ENCODE measurements at regions not wholly inside any gene's neighbourhood (a gene's known extent, or its start where the extent isn't known, plus 50 kb on each side); places are given as distances from the start of the nearest gene placed in this dataset.

DNA sequence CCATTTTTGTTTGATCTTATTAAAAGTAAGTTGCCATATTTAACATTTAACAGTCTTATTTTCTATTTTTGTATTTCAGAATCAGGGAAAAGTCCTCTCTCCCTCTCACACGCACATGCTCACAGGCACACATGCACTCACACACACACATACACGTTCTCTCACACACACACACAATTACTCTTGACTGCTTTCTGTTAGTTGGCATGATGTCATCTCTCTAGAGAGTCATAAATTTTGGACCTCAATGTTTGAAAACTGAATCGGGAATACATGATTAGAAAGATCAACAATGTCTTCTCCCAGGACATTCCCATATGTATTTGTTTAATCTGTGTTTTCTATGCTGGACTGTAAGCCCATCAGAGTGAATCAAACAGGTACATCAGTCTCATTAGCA lies 165.7 kb upstream of the AHR start:
- DNase-seq, result no peak

DNA sequence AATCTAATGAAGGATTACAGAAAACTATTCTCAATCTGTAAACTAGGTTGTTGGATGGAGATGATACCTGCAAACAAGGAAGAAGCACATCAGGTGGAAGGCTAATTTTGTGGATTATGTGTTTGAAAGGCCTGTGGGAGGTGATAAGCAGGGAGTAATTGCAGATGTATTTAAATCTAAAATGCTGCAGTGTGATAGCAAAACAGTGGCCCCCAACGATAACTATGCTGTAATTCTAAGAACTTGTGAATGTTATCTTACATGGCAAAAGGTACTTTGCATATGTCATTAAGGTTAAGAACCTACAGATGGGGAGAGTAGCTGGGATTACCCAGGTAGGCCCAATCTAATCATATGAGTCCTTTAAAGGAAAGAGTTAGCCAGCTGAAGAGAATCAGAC lies 164.5 kb upstream of the AHR start:
- DNase-seq, result no peak

DNA sequence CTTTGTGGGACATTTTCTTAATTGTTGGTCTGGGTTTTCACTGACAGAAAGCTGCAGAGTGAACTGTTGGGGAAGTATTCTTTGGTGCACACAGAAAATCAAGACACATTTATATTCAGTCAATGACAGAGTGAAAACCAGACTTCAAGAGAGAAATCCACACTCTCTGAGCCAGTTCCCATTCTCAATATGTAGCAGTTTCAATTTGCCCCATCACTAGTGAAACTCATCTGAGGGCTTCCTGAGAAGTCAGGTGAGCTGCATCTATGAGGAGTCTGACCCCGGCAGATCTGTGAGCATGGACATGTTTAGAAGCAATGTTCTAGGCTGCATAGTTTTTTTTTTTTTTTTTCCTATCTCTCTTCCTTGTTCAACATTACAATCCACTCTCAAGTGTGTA lies 163.7 kb upstream of the AHR start:
- DNase-seq, result no peak

DNA sequence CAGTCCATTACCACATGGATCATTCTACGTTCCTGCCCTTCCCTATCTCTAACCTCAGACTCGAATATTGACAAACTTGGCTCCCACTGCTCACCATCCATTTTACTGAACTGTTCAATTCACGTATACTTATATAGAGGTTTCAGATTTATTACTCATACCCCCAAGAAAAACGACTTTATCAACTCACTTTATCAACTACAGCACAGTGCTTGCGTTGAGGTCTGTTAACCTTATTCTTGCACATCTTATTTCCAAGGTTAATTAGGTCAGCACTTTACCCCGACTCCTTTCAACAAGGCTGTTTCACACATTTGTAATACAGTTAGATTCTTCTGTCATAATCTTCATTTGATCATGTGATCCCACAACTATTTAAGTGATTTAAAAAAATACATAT lies 162.3 kb upstream of the AHR start:
- no peak for DNase-seq

DNA sequence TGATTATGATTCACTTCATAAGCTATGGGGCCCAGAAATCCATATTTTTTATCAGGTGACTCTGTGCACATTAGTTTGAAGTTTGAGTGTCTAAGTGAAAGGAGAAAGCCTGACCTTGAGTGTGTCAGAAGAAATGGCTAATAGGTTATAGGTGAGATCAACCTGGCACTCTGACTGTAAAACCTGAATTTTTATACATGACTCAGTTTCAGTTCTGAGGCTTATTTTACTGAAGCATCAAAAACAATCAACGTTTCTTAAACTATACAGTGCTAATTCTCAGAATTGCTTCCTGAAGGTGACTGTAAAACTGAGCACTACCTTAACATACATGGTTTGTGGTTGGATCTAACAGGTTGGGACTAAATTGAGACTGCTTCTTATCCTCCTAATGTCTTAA lies 159.4 kb upstream of the AHR start:
- DNase-seq, result no peak

DNA sequence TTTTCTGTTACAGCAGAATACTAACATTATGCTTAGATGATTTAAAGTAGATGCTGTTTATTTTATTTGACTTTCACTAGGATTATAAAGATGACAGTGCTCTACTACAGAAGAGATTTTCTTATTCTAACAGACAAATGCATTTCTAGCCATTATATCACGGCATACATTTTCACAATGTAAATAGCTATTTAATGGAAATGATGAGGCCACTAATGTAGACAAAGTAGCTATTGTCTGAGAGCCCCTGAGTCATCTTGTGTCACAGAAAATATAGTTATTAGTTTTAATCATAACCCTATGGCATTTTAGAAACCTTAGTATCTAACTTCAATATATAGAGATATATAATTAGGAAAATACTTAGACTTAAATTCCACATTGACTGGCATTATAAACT lies 158.0 kb upstream of the AHR start:
- no peak for DNase-seq

DNA sequence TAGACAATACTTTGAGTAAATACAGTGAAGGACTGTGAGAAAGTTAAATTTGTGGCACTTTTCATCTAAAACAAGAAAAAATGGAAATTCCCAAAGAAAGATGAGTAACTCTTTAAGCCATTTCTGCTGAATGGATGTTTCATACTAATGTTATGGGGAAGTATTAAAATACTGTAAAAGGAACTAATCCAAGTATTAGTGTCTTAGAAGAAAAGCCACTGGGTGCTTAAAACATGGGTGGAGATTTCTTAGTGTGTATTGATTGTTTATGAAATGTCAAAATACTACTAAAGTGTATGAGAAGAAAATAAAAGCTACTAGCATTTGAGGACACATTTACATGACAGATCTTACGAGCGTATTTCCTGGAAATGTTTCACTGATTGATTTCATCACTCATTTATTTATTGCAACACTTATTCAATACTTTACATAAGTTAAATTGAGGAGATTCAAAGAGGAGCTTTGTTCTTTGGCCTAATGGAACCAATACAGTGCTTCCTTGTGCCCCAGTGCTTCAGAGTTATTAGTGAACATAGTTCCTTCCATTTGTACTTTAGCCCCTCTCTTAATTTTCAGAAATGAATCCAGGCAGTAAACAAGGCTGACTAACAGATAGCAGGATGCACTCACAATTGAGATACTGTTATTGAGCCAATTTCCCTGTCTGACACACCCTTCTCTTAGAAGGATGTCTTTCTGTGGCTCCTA lies 155.5 kb upstream of the AHR start:
- DNase-seq, result no peak

DNA sequence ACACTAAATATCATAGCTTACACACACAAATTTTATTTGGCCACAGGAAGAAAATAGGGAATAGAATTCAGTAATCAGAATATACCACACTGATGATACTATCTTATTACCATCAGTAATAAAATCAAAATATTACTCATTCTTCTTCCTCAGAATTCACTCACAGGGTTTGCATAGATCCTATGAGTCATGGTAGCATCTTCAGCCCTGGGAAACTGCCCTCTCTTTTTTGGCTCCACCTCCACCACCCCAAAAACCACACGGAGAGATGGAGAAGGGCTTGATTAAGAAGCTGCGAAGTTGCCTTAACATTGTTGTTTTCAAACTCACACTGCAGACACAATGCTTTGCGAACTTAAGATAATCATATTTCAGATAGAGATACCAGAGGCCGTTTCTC lies 154.1 kb upstream of the AHR start:
- DNase-seq, result no peak

DNA sequence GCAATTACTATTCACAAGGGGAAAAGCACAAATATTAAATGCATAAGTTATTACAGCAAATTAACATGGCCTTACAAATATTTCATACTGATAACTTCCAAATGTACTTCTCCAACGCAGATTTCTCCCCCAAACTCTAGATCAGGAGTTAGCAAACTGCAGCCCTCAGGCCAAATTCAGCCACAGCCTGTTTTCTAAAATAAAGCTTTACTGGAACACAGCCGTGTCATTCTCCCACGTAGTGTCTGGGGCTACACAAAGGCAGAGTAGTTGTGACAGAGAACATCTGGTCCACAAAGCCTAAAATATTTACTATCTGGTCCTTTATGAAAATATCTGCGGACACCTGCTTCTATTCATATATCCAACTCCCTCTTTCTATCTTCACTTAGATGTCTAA lies 151.8 kb upstream of the AHR start:
- no peak for DNase-seq

DNA sequence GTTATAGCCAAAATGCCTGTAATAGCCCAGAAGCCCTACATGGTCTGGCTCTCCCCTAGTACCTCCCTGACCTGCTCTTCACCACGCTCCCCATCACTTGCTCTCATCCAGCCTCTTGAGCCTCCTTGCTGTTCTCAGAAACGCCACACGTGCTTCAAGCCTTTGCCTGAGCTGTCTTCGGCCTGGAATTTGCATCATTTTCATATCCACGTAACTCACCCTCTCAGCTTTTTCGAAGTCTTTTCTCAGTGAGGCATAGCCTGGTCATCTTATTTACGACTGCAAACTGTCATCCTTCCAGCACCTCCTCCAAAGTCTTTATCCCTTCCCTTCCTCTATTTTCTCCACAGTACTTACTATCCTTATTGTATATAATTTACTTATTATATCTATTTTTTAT lies 151.0 kb upstream of the AHR start:
- no peak for DNase-seq

DNA sequence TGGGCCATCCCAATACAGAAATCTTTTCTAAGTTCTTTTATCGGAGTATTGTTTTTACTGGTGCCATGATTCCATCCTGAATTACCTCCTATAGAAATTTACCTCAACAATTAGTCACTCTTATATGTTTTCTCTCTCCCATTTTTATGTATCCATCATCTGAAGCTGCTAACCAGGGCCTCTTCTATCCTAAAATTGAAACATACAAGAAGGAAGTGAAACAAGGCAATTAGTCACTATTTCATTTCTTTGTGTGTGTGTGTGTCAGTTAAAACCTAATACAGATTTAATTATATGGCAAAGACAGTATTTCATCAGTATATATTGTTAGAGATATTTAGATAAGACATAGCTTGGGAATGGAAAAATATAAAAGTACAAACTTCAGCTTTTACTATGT lies 148.4 kb upstream of the AHR start:
- no peak for DNase-seq

DNA sequence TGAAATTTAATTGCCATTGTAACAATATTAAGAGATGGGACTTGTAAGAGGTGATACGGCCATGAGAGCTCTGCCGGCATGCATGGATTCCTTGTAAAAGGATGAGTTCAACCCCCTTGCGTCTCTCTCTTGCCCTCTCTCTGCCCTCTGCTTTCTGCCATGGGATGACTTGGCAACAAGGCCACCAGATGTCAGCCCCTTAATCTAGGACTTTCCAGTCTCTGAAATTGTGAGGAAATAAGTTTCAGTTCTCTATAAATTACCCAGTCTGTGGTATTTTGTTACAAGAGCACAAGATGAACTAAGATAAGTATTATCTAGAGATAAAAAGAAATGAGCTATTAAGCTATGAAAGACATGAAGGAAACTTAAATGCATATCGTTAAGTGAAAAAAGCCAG lies 145.7 kb upstream of the AHR start:
- no peak for DNase-seq

DNA sequence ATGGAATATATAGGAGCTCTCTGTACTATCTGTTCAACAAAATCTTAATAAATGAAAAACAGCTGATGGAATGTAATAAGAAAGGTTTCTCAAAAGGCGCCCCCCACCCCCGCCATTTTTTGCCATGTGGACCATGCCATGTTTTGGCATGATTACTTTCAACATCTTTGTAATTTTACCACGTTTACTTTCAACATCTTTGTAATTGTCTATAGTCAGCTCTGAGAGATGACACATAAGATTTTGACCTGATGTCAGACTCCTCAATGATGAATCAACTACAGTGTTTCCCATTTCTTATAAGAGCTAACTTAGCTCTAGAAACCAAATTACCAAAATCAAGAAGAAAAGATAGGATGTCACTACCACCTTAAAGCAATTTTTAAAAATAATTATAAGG lies 144.9 kb upstream of the AHR start:
- DNase-seq, result no peak

DNA sequence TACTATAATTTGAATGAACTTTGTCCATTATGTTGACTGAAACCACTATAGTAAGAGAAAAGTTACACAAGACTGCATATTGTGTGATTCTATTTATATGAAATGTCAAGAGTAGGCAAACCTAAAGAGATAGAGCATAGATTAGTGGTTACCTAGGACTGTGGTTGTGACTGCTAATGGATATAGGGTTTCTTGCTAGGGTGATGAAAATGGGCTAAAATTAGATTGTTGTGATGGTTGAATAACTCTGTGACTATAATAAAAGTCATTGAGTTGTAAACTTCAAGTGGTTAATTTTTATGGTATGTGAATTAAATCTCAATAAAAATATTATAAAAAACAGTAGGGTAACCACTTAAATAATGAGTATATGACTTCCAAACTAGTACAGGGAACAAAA lies 142.9 kb upstream of the AHR start:
- no peak for DNase-seq

DNA sequence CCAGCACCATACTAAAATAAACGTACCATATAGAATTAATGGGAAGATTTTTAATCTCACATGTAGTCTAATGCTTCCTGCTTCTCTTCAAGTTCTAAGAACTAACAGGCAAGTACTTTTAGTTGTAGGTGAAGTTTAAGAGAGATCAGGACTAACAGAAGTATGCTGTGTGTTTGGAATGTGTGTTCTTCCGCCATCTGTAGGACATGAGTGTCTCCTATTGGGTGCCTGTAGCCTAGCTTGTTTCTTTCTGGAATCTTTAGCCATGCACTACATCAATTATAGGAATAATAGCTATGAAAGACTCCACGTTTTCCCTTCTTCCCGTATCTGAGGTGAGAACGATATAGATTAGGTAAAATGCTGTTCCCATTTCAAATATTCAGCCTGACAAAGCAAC lies 140.2 kb upstream of the AHR start:
- no peak for DNase-seq

DNA sequence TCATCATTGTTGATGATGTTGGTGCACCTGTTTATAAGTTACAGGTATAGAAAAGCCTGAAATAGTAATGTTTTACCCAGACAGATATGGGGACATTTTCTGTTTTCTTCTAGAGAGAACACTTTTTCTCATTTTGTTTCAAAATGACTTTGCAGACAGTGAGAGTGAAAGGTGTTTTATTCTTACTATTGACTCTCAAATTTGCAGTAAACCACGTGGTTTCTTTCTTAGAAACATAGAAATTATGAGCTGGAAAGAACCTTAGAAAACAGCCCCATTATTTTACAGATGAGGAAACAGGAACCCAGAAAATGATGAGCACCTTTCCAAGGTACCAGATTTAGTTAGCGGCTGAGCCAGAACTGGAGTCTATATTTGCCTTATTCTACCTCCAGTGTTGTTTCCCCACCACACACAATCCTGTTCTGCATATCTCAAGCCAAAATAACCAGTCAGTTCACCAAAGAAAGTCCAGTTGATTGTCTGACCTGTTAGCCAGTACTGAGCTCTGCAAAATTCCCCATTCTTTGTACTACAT lies 138.9 kb upstream of the AHR start:
- DNase-seq, result no peak

DNA sequence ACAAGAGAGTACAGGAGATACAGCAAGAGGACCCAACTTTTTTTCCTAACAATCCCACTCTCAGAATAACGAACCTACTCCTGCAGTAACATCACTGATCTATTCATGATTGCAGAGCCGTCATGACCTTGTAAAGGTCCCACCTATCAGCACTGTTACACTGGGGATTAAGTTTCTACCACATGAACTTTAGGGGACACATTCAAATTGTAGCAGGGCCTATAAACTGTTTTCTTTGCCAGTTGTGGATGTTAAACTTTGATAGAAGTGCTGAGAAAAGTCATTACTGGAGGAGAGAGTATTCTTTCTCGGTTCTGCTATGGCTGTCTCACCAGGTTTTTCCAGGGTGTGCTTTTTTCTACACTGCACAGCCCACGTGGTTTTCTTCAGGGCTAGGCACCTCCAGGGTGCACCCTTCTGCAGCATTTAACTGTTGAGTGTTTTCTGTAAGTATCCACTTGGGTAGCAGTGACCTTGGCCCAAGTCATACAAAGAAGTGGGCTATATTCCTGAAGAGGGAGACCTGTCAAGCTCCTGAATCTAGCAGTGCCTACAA lies 131.6 kb upstream of the AHR start:
- DNase-seq, result no peak

DNA sequence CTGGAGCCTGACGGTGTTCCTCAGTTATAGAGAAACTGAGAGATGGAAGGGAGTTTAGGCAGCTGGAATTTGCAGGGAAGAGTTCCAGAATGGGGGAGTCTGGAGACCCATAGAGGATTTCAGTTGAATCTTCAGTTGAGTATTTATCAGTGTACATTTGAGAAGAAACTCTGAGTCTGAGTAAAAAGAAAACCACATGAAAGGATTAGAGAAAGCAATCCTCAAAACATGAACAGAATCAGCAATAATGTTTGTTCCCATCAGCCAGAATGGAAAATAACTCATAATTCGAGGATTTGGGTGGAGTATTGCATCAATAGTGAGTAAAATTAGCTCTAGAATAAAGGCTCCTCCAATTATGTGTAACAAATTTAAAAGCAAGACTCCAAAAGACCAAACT lies 130.0 kb upstream of the AHR start:
- no peak for DNase-seq

DNA sequence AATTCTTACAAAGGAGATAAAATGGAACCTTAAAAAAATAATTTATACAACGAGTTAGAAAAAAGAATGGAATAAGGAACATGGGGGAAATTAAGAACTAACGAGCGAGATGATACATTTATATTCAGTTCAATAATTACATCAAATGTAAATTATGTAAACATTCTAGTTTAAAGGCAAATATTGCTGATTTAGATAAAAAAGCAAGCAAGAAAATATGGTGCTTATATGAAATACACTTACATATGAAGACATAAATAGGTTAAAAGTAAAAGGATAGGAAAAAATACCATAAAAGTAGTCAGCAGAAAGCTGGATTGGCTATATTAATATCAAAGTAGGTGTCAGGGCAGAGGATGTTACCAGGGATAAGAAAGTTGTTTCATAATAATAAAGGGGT lies 127.0 kb upstream of the AHR start:
- no peak for DNase-seq

DNA sequence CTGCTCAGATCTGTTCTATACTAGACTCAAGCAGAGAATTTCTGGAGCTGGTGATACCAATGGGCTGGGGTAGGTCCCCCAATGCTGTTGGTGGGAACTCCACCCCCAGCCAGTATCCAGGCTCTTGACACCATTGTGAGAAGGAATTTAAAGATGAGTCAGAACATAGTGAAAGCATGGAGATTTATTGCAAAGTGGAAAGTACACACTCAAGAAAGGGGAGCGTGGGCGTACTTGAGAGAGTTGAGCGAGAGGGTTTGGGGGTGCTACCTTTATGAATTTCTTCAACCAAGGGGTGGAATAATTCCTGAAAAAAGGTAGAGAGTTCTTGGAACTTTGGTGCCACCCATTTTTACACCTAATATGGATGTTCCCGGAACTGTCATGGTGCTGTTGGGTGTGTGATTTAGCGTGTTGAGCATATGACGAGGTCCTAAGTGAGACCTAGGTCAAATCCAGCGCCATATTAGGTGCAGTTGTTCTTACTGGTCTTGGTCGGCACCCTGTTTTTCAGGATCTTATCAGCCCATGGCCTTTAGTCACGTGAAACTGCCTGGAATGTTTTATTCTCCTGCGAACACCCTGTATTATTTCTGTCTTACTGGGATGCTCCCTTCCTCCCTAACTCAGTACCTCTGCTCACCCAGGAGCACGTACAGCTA lies 122.0 kb upstream of the AHR start:
- DNase-seq, result no peak

DNA sequence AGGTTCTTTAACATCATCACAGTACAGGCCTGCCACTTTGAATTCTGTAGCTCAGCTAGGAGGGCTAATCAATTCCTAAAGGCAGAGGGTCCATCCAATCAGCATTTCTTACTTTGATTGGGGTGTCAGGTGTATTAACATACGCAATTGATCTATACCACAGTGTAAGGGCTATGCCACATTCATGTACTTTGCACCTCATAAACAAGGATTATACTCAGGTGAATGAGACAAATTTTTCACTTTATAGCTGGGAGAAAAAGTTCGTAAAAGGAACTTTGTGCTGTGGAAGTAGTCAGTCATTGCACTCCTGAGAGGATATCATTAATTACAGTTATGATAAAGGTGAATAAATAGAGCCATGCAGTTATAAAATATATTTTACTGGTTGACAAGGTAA lies 119.9 kb upstream of the AHR start:
- no peak for DNase-seq

DNA sequence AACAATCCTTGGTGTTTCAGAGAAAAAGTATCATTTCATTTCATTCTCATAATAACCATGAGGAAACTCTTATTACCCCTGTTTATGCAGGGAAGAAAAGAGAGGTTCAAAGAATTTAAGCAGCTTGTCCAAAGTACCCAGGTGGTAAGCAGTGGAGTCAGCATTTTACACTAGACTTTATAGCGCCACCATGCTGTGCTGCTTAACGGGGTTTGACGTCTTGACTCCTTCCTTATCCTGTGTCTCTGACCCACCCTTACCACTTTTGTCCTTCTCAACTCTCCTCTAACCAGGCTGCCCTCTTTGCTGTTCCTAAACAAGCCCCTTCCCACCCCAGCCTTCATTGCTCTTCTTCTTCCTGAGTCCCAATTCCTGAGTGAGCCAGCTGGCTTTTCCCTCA lies 117.0 kb upstream of the AHR start:
- no peak for DNase-seq

DNA sequence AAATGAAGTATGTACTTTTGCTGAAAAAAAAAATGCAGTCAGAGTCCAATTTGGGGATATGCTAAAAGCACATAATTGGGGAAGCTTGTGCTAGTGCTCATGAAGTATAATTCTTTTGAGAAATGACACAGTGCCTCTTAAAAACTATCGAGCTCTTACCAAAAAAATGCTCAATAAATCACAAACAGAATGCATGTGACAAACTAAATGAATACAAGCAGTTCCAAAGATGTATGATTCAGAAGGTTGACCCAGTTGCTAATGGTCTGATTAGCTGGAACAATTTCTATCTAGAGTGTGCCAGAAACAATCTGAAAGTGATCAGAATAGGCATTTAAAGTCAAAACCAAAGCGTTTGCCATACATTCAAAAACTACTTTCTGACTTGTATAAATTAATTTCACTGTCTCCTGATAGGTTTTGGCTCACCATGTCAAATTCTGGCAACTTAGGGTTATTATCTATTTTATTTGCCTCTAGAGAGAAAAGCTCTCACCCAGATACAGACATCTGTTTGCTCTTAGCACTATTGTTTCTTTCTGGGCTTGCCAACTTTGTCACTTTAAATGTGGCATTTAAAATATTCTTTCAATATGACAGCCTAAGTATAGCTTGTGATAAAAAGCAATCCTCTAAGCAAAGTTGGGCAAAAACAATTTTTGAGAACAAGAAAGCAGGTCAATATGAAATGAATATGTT lies 114.7 kb upstream of the AHR start:
- DNase-seq, result no peak

All from NCI-H187 treated with DMSO at 0.1 percent for 48 hours (cell line).